ENCODE measurements at regions not wholly inside any gene's neighbourhood (a gene's known extent, or its start where the extent isn't known, plus 50 kb on each side); places are given as distances from the start of the nearest gene placed in this dataset.
A peak's percentile ranks its signal among the peaks of the same experiment; 100 is the strongest.

GRCh38 chrX:39815631-39816030, 282.1 kb downstream of the BCOR start (continued):
- no peak for TF ChIP-seq ZBTB33 (IDR thresholded peaks at IDR 0.05)

- Histone ChIP-seq H3K27me3 (ENCODE audit: control insufficient read depth in 4 of 4, insufficient read depth in 4 of 4, low read length in 3 of 4) (no peaks in the 10 kb centered on the region), H3K27ac (ENCODE audit: low read depth in 1 of 2, low read length in 2 of 2) (peak overlapping the region; percentile 27 to 79), H3K4me3 (ENCODE audit: low read depth in 1 of 3, low read length in 3 of 3) (no peak overlapping the region), H3K4me1 (ENCODE audit: control insufficient read depth in 4 of 4, insufficient read depth in 4 of 4, low read length in 3 of 4) (peaks cover 8 to 37% (median 26%) of the 10 kb centered on the region in 4 donors), H3K36me3 (ENCODE audit: control insufficient read depth in 4 of 4, insufficient read depth in 3 of 4, low read depth in 1 of 4, low read length in 3 of 4) (no peaks in the 10 kb centered on the region), H3K9ac (ENCODE audit: low read depth in 1 of 2, low read length in 2 of 2) (no peak overlapping the region), H3K9me3 (ENCODE audit: control insufficient read depth in 4 of 4, low read length in 3 of 4) (no peaks in the 10 kb centered on the region)
- 45% methylated on average over 16 of the region's 16 CpGs for WGBS
- DNase-seq (ENCODE audit: low spot score): no peak
- no peak for TF ChIP-seq GABPA (IDR thresholded peaks at IDR 0.05 in 1 of 2, conservative IDR thresholded peaks at IDR 0.05 in 1 of 2)
- no peak for TF ChIP-seq ZBTB33 (IDR thresholded peaks at IDR 0.05)
- TF ChIP-seq, protein P1, sequence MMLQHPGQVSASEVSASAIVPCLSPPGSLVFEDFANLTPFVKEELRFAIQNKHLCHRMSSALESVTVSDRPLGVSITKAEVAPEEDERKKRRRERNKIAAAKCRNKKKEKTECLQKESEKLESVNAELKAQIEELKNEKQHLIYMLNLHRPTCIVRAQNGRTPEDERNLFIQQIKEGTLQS (IDR thresholded peaks at IDR 0.05): no peak
- TF ChIP-seq REST (IDR thresholded peaks at IDR 0.05): no peak
- TF ChIP-seq TAF1 (conservative IDR thresholded peaks at IDR 0.05): no peak
- TF ChIP-seq, protein P2, sequence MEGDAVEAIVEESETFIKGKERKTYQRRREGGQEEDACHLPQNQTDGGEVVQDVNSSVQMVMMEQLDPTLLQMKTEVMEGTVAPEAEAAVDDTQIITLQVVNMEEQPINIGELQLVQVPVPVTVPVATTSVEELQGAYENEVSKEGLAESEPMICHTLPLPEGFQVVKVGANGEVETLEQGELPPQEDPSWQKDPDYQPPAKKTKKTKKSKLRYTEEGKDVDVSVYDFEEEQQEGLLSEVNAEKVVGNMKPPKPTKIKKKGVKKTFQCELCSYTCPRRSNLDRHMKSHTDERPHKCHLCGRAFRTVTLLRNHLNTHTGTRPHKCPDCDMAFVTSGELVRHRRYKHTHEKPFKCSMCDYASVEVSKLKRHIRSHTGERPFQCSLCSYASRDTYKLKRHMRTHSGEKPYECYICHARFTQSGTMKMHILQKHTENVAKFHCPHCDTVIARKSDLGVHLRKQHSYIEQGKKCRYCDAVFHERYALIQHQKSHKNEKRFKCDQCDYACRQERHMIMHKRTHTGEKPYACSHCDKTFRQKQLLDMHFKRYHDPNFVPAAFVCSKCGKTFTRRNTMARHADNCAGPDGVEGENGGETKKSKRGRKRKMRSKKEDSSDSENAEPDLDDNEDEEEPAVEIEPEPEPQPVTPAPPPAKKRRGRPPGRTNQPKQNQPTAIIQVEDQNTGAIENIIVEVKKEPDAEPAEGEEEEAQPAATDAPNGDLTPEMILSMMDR (IDR thresholded peaks at IDR 0.05; ENCODE audit: low read depth, low read length, missing input control): no peak
- TF ChIP-seq JUND (IDR thresholded peaks at IDR 0.05): no peak
- TF ChIP-seq SP1 (IDR thresholded peaks at IDR 0.05): peak; percentile 34
- no peak for TF ChIP-seq HNF4G (IDR thresholded peaks at IDR 0.05)
- no peak for TF ChIP-seq FOXA1 (IDR thresholded peaks at IDR 0.05)
- TF ChIP-seq FOXA2 (IDR thresholded peaks at IDR 0.05): peak; percentile 11
- TF ChIP-seq, protein P3, sequence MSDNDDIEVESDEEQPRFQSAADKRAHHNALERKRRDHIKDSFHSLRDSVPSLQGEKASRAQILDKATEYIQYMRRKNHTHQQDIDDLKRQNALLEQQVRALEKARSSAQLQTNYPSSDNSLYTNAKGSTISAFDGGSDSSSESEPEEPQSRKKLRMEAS (IDR thresholded peaks at IDR 0.05): no peak
- TF ChIP-seq HNF4A (conservative IDR thresholded peaks at IDR 0.05): peak; percentile 43 to 57
- TF ChIP-seq RAD21 (IDR thresholded peaks at IDR 0.05): peak; percentile 20 to 60
- peak; percentile 35 for TF ChIP-seq NR2F2 (IDR thresholded peaks at IDR 0.05)
- peak; percentile 63 to 69 for TF ChIP-seq RXRA (IDR thresholded peaks at IDR 0.05)
- no peak for TF ChIP-seq EGR1 (IDR thresholded peaks at IDR 0.05; ENCODE audit: low read depth in 2 of 2)
- TF ChIP-seq YY1 (IDR thresholded peaks at IDR 0.05): no peak
Measured at GRCh38 chrX:39816871-39817731, 280.7 kb downstream of the BCOR start.
